ENCODE measurements at regions not wholly inside any gene's neighbourhood (a gene's known extent, or its start where the extent isn't known, plus 50 kb on each side); places are given as distances from the start of the nearest gene placed in this dataset.

GRCh38 chr9:110146373-110146772 is 61.6 kb downstream of the C9orf152 start:
- Histone ChIP-seq H3K36me3 (replicated peaks; ENCODE audit: insufficient read depth, low read depth) (no peaks in the 10 kb centered on the region), H3K9me3 (ENCODE audit: low read depth) (no peaks in the 10 kb centered on the region), H4K20me1 (ENCODE audit: insufficient read depth, poor library complexity, severe bottlenecking) (peaks cover 18% of the 10 kb centered on the region), H2AFZ (no peak overlapping the region), H3K9me2 (replicated peaks; ENCODE audit: insufficient read depth) (no peaks in the 10 kb centered on the region), H3K4me1 (ENCODE audit: insufficient read depth) (no peaks in the 10 kb centered on the region), H3K27me3 (no peaks in the 10 kb centered on the region), H3K27ac (no peak overlapping the region), H3K79me2 (peaks cover 88% of the 10 kb centered on the region), H3K4me2 (no peak overlapping the region), H3K4me3 (no peak overlapping the region)
- TF ChIP-seq EZH2 (IDR thresholded peaks at IDR 0.05; ENCODE audit: borderline replicate concordance) (no peak), CTCF (IDR thresholded peaks at IDR 0.05; ENCODE audit: poor library complexity) (no peak), EZH2phosphoT487 (IDR thresholded peaks at IDR 0.05; ENCODE audit: low read depth, severe bottlenecking, unreplicated experiment) (no peak)
- no peak for DNase-seq (ENCODE audit: low spot score)
- WGBS (ENCODE audit: low lambda C conversion rate, missing lambda C conversion rate), result 82% methylated on average over 1 of the region's 1 CpG

DNA sequence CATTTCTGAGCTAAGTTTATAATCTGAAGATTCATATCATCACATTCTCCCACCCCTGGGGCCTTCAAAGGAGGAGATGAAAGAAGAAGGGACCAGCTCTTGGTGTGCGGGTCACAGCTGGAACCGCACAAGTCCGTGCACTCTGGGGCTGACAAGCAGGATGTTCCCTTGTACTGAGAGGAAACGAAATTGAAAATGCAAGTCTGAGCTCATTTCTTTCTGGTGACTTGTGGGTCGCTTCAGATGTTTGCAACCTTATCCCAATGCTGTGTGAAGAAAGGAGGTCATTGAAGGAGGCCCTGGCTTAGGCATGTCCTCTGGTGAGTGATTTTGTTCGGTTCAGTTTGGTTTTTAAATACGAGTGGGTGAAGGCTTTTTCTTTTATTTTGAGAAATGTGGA is 59.6 kb downstream of the C9orf152 start:
- Histone ChIP-seq H3K27me3 (no peaks in the 10 kb centered on the region), H3K9me3 (ENCODE audit: low read depth) (no peaks in the 10 kb centered on the region), H4K20me1 (ENCODE audit: insufficient read depth, poor library complexity, severe bottlenecking) (peaks cover 18% of the 10 kb centered on the region), H3K79me2 (peaks cover 84% of the 10 kb centered on the region), H3K4me3 (no peak overlapping the region), H3K4me2 (no peak overlapping the region), H3K36me3 (replicated peaks; ENCODE audit: insufficient read depth, low read depth) (no peaks in the 10 kb centered on the region), H3K4me1 (ENCODE audit: insufficient read depth) (no peaks in the 10 kb centered on the region), H3K27ac (no peak overlapping the region), H2AFZ (no peak overlapping the region), H3K9me2 (replicated peaks; ENCODE audit: insufficient read depth) (no peaks in the 10 kb centered on the region)
- DNase-seq (ENCODE audit: low spot score), result no peak
- TF ChIP-seq CTCF (IDR thresholded peaks at IDR 0.05; ENCODE audit: poor library complexity) (no peak), EZH2 (IDR thresholded peaks at IDR 0.05; ENCODE audit: borderline replicate concordance) (no peak), EZH2phosphoT487 (IDR thresholded peaks at IDR 0.05; ENCODE audit: low read depth, severe bottlenecking, unreplicated experiment) (no peak)
- WGBS (ENCODE audit: low lambda C conversion rate, missing lambda C conversion rate), result 97% methylated on average over 7 of the region's 7 CpGs

GRCh38 chr9:110148891-110149290 is 59.1 kb downstream of the C9orf152 start:
- Histone ChIP-seq H3K4me2 (no peak overlapping the region), H3K79me2 (peaks cover 85% of the 10 kb centered on the region)
- no peak for DNase-seq (ENCODE audit: low spot score)

More at GRCh38 chr9:110148891-110149290, 59.1 kb downstream of the C9orf152 start:
- Histone ChIP-seq H3K27me3 (no peaks in the 10 kb centered on the region), H2AFZ (no peak overlapping the region), H3K4me3 (no peak overlapping the region), H3K4me1 (ENCODE audit: insufficient read depth) (no peaks in the 10 kb centered on the region), H3K27ac (no peak overlapping the region), H4K20me1 (ENCODE audit: insufficient read depth, poor library complexity, severe bottlenecking) (peaks cover 18% of the 10 kb centered on the region), H3K9me2 (replicated peaks; ENCODE audit: insufficient read depth) (no peaks in the 10 kb centered on the region), H3K9me3 (ENCODE audit: low read depth) (no peaks in the 10 kb centered on the region), H3K36me3 (replicated peaks; ENCODE audit: insufficient read depth, low read depth) (no peaks in the 10 kb centered on the region)
- 61% methylated on average over 4 of the region's 4 CpGs for WGBS (ENCODE audit: low lambda C conversion rate, missing lambda C conversion rate)
- TF ChIP-seq EZH2 (IDR thresholded peaks at IDR 0.05; ENCODE audit: borderline replicate concordance) (no peak), CTCF (IDR thresholded peaks at IDR 0.05; ENCODE audit: poor library complexity) (no peak), EZH2phosphoT487 (IDR thresholded peaks at IDR 0.05; ENCODE audit: low read depth, severe bottlenecking, unreplicated experiment) (no peak)

Data from hepatocyte (in vitro differentiated cells).